GM12892 (cell line): ENCODE measurements at regions not wholly inside any gene's neighbourhood (a gene's known extent, or its start where the extent isn't known, plus 50 kb on each side); places are given as distances from the start of the nearest gene placed in this dataset.

ENCODE experiments used
- POLR2A ChIP-seq: IDR thresholded peaks from 2 replicates; pipeline ENCODE4 v1.6.1; 2011; ENCODE audit warnings: low read depth, low read length, control low read depth
- POLR2AphosphoS5 ChIP-seq: IDR thresholded peaks from 2 replicates; pipeline ENCODE4 v1.6.1; 2011; ENCODE audit warnings: low read depth, low read length, control low read depth
- TAF1 ChIP-seq: IDR thresholded peaks from 2 replicates; pipeline ENCODE4 v1.6.1; 2011; ENCODE audit warnings: low read depth, mild to moderate bottlenecking, control low read depth, low read length, borderline replicate concordance

DNA sequence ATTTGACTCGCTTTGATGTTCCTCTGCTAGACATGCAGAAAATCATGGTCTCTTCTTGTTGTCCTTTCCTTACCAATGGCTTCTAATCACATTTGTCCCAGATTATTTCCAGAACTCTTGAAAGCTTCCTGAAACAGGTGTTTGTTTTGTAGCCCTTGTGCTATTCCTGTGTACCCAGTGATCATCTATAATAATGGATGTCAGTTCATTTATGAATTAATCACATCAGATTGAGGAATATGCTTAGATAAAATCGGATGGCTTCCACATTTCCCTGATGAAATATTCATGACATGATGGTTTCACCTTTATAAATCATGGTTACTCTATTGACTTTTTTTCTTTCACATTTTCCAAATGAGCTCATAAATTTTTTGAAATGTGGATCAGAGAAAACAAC is 359.0 kb upstream of the DMAC1 start:
- TF ChIP-seq POLR2A, result no peak
- TF ChIP-seq TAF1, result no peak
- no peak for TF ChIP-seq POLR2AphosphoS5
